Cardiac septum (tissue), 1 donor: ENCODE measurements at regions not wholly inside any gene's neighbourhood (a gene's known extent, or its start where the extent isn't known, plus 50 kb on each side); places are given as distances from the start of the nearest gene placed in this dataset.
"Not testable (repeated sequence)": the region's sequence is repeated elsewhere in the genome, so short reads cannot be mapped to it uniquely, and the experiment has no call there.

Experiments
- DNase-seq: peaks from one replicate; pipeline ENCODE4 v3.0.0-alpha.2; 2020; ENCODE audit warnings: low spot score
- intact Hi-C: fragments of 100-400 bp; cut with DNase I; formaldehyde crosslinking; loops from one replicate; pipeline ENCODE4 v1.14.0; 2022
- donor health status: DM: no; HTN: no; CAD: no.

DNA sequence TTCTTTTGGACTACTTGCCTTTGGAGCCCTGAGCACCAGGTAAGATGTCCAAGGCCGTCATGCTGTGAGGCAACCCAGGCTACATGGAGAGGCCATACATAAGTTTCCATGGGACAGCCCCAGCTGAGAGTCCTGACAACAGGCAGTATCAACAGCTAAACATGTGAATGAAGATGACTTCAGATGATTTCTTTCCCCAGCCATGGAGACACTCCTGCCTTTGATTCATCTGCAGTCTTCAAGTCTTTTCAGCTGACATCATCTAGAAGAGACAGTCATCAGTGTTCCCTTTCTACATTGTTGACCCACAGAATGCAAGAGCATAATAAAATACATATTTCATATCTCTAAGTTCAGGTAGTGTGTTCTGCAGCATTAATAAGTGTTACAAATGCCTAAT is 398.7 kb downstream of the BTG1 start:
- intact Hi-C loops = no loop called here
- DNase-seq = no peak

DNA sequence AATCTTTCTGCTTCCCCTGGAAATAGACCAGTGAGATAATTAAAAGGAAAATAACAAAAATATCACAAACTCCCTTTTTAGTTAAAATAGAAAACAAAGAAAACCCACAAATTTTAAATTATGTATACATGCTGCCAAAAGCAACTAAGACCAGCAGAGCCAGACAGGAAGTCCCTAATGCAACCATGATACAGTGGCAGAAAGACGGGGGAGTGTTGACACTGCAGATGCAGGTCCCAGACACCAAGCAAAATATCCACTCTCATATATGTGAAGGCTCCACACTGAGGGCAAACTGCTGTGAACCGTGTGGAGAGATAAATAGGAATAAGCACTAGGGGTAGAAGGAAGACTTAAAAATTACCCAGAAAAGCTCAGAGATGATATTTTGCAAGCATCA is 401.0 kb downstream of the BTG1 start:
- DNase-seq = no peak
- intact Hi-C loops = no loop called here

DNA sequence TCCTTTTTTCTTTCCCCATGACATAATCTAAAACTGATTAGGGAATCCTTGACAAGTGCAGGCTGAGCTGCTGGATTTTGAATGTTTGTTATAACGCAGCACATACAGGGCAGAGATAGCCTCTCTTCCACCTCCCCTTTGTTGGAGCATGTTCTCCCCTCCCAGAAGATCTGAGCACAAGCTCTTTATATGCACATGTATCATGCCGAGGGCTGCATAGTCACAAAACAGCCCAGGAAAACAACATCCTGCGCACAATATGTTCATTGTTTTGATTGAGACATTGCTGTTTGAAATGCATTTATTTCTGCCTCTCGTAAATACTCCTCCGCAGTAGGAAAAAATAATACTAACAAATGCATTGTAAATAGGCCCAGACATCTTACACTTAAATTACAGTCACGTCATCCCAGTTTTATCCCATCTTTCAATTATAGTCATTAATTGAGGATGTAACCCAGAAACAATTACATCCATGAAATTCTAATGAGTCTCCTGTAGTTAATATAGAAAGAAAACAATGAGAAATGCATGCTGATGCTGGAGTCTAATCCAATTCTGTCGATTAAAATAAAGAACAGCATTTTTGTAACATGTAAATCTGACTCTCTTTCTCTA is 401.8 kb downstream of the BTG1 start:
- intact Hi-C loops = no loop called here
- DNase-seq = no peak

DNA sequence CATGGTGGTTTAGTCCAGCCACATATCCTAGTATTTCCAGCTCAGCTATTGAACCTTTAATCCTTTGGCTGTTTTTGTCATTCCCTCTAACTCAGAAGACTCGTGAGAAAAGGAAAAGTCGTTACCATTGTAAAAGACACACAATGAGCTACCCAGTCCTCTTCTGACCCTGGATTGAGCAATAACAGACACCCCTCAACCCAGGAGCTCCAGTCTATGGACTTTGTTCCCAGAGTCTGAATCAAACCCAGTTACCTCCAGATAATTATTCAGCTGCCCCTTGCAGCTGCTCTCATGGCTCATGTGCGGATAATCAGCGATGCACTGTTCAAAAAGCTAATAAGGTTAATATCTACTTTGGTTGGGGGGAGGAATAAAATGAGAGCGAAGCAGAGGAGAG is 402.4 kb downstream of the BTG1 start:
- intact Hi-C loops = no loop called here
- no peak for DNase-seq

DNA sequence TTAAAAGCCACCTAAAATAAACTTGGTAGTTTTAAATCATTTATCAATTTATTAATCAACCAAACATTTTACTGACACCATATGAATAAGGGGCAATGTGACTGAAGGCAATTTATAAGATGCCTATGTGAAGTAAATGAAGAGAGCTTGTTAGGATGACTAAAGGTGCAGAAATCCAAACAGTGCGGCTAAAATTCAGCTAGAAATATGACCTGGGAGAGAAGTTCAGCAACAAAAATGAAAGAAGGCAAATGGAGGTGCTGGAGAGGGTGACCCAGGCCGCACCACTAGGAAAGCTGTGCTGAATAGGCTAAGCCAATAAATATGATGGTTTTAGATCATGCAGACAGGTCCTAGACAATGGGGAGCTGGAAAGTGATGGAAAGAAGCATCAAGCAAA is 403.7 kb downstream of the BTG1 start:
- intact Hi-C loops = no loop called here
- no peak for DNase-seq

DNA sequence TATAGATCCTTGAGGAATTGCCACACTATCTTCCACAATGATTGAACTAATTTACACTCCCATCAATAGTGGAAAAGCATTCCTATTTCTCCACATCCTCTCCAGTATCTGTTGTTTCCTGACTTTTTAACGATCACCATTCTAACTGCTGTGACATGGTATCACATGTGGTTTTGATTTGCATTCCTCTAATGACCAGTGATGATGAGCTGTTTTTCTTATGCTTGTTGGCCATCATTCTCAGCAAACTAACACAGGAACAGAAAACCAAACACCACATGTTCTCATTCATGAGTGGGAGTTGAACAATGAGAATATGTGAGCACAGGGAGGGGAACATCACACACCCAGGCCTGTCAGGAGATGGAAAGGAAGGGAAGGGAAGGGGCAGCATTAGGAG is 411.8 kb downstream of the BTG1 start:
- intact Hi-C loops, DNase-seq: not testable (repeated sequence)

DNA sequence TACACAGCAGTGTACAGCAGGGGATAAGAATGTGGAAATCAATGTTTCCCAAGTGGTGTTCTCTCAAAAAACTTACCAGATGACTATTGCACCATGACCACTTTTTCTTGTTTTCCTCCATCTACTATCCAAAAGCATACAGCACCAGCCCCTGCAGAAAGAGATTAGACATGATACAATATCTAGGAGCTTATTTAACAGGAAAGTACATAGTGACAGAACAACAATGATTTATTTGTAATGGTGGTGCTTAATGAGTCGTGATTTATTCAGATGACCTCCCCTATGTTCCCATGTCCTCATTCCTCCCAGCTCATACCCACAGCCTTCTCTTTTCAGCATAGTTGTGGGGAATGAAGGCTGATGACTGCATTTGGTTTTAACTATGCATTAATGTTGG is 413.6 kb downstream of the BTG1 start:
- intact Hi-C loops = no loop called here
- no peak for DNase-seq

DNA sequence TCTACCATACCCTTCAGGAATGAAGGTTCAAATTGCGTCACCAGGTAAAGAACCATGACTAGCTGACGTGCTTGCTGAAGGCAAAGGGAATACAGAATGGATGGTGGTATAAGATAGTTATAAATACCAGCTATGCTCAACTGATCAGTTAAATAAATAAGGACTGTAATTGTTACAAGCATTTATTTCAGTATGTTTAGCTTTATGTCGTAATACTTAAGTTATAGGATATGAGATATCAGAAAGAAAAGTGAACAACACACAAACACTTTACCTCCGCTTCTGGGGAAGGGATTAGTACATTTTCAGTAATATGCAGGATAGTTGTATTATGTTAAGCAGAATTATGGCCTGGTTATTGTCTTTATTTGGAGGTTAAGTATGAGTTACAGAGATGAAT is 416.1 kb downstream of the BTG1 start:
- intact Hi-C loops = no loop called here
- DNase-seq = no peak

DNA sequence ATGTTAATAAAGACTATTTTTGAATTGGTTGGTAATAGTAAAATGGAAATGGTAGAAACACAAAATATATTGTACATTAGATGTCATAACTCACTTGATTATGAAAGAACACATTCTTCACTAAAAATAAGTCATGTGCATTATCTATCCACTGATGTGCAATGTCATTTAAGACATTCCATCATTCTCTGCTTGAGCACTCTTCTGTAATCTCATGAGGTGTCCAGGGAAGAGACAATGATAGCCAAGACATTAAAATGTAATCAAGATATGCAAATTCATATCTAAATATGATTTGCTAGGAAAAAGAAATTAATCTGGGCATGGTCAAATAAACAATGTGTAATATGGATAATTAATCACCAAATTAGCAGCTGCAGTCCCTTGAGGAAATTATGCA is 422.5 kb downstream of the BTG1 start:
- DNase-seq = no peak
- intact Hi-C loops = no loop called here

DNA sequence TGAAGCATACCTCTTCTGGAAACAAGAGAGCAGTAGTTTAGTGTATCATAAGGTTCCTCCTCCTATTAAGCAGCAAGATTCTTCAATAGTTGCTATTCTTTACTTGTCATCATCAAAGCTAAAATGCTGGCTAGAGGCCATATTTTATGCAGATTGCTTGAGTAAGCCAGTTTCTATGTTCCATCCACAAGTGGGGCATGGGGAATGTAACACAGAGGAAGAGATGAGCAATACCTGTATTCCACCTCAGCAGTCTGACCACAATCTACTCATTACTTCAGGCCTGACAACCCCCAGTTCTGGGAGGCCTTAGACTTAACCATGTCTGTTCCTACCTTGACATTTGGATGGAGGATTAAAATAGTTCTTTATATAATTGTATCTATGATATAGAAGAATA is 423.6 kb downstream of the BTG1 start:
- intact Hi-C loops = no loop called here
- no peak for DNase-seq

DNA sequence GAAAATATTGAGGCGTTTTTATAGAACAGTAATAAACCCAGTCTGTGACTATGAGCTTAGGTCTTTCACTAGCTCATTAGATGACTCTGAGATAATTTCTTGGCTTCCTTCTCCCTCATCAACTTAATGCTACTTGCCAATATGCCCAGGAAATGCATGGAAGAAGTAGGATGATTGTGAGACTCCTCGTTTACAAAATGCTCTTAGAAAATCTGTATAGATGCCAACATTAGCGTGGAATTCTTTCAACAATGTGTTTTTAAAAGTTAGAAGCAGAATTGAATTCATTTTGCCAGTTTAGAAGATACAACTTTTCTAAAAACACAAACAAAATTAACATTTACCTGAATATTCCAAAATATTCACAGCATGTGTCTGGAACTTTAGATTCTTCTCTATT is 424.6 kb downstream of the BTG1 start:
- DNase-seq = no peak
- intact Hi-C loops = no loop called here

DNA sequence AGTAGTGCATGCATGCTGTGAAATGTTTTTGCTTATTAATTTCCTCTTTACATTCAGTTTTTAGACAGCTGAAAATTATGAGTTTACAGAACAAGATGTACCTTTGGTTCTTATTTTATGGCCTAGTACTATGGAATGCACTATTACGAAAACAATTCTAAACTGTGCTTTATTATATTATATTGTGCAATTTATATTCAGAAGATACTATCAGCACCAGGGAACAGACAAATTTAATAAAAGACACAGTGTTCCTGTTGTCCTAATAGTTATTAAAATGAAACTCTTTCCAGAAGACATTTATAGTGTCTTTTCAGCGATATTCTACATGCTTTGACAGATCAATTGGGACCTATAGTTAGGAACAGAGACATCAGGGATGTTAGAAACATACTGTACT is 427.3 kb downstream of the BTG1 start:
- intact Hi-C loops = no loop called here

DNA sequence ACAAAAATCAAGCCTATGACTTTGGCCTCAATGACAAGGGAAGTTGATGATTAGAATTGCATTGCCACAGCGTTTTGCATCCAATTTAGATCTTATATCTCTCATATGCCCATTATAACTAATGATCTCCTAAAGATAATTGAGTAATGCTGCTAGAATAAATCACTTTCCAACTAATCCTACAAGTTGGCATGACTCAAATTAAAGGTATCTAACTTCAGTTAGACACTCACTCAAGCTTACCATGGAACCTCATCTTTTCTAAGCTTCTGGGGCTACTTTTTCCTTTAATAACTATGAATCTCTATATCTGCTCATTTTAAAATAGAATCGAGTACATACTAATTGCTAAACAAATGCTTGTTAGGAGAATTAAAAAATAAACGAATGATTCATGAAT is 427.8 kb downstream of the BTG1 start:
- intact Hi-C loops = no loop called here
- no peak for DNase-seq

More for the DNA sequence above, 427.3 kb downstream of the BTG1 start:
- no peak for DNase-seq

DNA sequence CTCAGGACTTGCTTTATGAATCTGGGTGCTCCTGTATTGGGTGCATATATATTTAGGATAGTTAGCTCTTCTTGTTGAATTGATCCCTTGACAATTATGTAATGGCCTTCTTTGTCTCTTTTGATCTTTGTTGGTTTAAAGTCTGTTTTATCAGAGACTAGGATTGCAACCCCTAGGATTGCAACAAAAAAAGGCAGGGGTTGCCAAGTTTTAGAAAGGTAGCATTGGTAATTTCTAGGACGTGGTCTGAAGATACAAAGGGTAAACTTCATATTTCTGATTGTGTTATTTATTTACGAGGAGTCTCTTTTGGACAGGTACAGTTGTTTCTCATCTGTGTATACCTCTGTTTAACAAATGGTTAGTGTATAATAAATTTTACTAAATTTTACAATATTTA is 433.7 kb downstream of the BTG1 start:
- DNase-seq, intact Hi-C loops: not testable (repeated sequence)

DNA sequence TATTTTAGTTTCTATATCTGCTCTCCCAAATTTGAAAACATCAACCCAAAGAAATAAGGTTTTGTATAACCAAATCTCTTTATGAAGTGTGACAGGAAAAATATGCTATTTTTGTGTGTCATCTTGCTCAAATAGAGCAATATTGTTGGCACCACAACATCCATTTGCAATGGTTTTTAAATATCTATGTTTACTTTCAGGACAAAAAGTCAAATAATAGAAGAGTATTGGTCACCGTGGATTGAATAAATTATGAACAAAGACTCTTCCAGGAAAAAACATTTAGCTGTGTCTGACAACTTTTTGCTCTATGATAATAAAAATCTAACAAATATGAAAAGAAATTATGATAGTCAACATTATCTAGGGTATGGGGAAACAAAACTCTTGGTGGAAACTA is 439.2 kb downstream of the BTG1 start:
- no peak for DNase-seq
- intact Hi-C loops = no loop called here

DNA sequence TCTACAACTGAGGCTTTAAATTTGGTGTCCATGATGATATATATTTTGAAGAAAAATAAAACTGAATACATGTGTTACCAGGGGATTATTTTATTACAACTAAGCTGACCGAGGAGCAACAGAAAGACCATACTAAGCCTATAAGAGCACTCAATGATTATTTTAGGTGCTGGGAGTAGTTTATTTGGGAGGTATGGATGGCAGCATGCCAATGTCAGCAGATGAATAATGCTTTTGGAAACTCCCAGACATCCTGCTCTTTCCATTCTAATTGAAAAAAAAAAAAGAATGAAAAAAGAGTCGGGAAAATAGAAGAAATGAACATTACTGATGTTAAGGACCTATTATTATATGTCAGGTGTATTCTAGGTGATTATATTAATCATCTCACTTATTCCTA is 441.2 kb downstream of the BTG1 start:
- no peak for DNase-seq
- intact Hi-C loops = no loop called here

DNA sequence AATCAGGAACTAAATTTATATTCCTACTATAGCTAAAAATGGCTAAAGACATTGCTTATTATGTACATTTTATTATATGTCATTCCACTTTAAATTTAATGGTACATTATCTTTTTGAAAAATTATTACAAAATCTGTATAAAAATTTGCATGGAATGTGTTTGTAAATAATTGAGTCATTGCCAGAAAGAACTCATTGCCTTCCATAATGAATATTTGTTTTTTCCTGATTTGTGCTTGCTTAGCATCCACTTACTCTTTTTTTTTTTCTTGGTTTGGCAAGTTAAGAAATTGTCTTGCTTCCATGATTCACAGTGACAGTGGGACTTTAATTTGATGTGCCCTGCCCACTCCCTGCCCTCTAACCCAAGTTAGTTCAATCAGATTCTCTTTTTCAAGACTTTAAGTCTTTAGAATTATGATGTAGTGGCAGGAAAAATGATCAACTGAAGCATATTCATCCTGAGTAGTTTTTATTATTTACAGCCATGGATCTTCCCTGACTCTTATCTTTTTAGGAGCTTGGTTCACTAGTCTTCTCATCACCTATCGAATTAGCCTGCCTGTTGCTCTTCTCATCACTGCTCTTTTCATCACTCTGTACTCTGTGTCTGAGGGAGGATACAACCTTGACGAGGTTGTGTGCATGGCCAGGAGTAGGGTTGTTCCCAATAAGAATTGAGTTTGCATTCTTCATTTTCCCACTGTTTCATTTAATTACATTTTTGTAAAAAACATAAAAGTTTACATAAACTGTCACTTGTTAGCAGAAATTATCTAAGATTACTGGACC is 442.0 kb downstream of the BTG1 start:
- DNase-seq = no peak
- intact Hi-C loops = no loop called here

DNA sequence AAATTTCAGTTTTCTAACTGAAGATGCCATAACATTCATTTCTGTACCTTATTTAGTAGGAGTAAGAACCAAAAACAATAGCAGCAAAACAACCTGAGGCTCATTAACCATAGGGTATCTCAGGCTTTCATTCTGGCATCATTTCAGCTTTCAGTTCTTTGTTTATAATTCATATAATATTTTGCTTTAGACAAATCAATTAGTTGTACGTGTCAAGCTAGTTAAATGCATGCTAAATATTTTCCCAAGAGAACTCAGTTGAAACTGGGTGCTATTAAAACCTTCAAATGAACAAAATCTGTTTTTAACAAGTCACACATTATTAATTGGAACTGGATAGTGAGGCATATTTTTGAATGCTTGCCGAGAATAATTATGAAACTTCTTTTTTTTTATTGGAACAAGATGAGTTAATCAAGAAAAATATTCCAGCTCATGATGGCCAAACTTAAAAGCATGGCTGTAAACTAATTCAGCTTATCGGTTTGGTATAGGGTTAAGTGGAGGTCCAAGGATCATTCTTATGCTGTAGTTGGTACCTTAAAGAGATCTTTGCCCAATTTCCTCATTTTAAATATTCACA is 442.7 kb downstream of the BTG1 start:
- intact Hi-C loops = no loop called here
- no peak for DNase-seq

DNA sequence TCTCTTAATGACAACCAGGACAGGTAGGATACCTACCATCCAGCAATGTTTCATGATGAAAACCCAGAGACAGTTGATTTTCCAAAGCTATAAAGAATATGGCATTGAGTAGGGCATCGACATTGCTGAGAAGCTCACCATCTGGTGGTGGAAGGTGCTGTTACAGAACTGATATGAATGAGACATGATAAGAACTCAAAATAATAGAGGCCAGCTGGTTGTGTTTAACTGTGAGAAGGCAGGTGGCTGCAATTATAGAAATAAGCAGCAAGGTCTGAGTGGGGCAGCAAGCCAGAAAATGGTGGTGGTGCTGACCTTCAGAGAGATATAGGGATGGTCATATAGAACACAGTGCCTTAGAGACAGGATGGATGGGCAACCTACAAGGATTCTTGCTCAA is 449.7 kb downstream of the BTG1 start:
- intact Hi-C loops = no loop called here
- DNase-seq = no peak

DNA sequence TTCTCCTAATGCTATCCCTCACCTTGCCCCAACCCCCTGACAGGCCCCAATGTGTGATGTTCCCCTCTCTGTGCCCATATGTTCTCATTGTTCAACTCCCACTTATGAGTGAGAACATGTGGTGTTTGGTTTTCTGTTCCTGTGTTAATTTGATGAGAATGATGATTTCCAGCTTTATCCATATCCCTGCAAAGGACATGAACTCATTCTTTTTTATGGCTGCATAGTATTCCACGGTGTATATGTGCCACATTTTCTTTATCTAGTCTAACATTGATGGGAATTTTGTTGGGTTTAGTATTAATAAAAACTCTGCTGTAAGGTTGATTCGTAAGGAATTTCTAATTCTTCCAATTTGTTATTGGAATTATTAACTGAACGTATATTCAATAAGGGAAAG is 450.2 kb downstream of the BTG1 start:
- not testable (repeated sequence) for DNase-seq

DNA sequence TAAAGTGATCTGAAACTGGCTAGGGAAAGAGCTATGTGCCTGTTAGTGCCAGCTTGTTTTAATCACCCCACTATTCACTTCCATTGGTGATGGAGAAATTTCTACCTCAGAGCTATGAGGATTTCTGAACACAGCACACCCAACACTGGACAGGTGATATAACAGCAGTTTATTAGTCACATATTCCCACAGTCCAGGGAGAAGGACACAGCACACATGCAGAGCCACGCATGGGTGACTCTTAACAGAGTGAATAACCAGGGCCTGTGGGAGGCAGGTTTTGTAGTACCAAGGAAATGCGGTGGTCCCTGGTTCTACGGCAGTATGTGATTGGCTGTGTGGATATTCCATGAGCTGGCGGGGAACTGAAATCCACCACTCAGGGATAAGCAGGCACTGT is 455.1 kb downstream of the BTG1 start:
- intact Hi-C loops = no loop called here
- DNase-seq = no peak

More for the DNA sequence above, 450.2 kb downstream of the BTG1 start:
- intact Hi-C loops = not testable (repeated sequence)
